Urinary bladder (tissue), 3 donors: ENCODE measurements at regions not wholly inside any gene's neighbourhood (a gene's known extent, or its start where the extent isn't known, plus 50 kb on each side); places are given as distances from the start of the nearest gene placed in this dataset.

ENCODE experiments used
- DNase-seq: peaks from one replicate; pipeline ENCODE4 v3.0.0-alpha.2; 2015; ENCODE audit errors: extremely low spot score
- H3K27ac ChIP-seq: one replicate; pipeline ENCODE4 v1.5.1; 2013; ENCODE audit warnings: low read depth, mild to moderate bottlenecking, moderate library complexity
- H3K36me3 ChIP-seq: one replicate; pipeline ENCODE4 v1.6.1; 2013; ENCODE audit warnings: mild to moderate bottlenecking, moderate library complexity; ENCODE audit not compliant: insufficient read depth
- H3K4me1 ChIP-seq: one replicate; pipeline ENCODE4 v1.6.1; 2013; ENCODE audit warnings: mild to moderate bottlenecking, moderate library complexity; ENCODE audit not compliant: insufficient read depth
- H3K4me3 ChIP-seq: one replicate; pipeline ENCODE4 v1.5.1; 2013; ENCODE audit warnings: low read depth, low read length
- WGBS: extraction: QIAGEN DNeasy Blood & Tissue Kit; methylation state at CpG from one replicate; pipeline ENCODE4 v1.1.7; 2013; 5-methylcytosine and 5-hydroxymethylcytosine counted together
- donor health status: healthy with polysubstance abuse.
- donor health status: healthy.

DNA sequence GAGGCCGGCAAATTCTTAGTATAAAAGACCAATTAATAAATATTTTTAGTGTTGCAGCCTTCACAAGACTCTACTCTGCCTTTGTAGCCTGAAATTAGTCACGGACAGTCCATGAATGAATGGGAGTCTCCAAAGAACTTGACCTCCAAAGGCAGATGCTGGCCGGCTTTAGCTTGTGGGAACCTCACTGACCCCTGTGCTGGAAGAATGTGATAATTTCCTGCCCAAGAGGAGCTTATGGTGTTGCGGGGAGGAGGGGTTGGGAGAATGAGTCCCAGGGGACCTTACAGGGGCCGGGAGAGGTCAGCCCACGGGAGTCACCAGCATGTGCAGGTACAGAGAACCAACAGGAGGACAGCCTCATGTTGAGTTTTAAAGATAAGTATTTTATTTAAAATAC is 143.1 kb downstream of the IRX2 start:
- WGBS: 77% methylated on average over 6 of the region's 6 CpGs

GRCh38 chr5:2607598-2607997 is 143.9 kb downstream of the IRX2 start:
- no peak for DNase-seq
- WGBS: 68% methylated on average over 6 of the region's 6 CpGs

More for the DNA sequence above, 143.1 kb downstream of the IRX2 start:
- Histone ChIP-seq H3K36me3 (no peaks in the 10 kb centered on the region), H3K27ac (no peak overlapping the region), H3K4me3 (no peak overlapping the region), H3K4me1 (no peaks in the 10 kb centered on the region)
- DNase-seq: no peak

DNA sequence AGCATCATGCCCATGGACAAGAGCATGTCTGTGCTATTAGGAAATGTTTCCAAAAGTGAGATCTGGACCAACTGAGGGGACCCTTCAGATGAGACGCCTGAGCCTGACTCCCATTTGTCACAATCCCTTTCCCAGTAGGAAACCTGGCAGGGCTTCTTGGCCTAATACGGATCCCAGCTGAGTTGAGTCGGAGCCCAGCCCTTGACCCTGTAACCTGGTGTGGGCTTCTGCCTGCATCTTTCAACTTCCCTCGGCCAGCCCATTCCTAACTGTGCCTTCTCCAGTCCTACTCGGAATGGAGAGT is 148.3 kb downstream of the IRX2 start:
- H3K36me3 ChIP-seq: no peaks in the 10 kb centered on the region
- H3K4me3 ChIP-seq: no peak overlapping the region
- DNase-seq: no peak
- no peak overlapping the region for H3K27ac ChIP-seq
- WGBS: 36% methylated on average over 5 of the region's 5 CpGs
- no peaks in the 10 kb centered on the region for H3K4me1 ChIP-seq

More at GRCh38 chr5:2607598-2607997, 143.9 kb downstream of the IRX2 start:
- Histone ChIP-seq H3K4me1 (no peaks in the 10 kb centered on the region), H3K36me3 (no peaks in the 10 kb centered on the region), H3K4me3 (no peak overlapping the region), H3K27ac (no peak overlapping the region)

DNA sequence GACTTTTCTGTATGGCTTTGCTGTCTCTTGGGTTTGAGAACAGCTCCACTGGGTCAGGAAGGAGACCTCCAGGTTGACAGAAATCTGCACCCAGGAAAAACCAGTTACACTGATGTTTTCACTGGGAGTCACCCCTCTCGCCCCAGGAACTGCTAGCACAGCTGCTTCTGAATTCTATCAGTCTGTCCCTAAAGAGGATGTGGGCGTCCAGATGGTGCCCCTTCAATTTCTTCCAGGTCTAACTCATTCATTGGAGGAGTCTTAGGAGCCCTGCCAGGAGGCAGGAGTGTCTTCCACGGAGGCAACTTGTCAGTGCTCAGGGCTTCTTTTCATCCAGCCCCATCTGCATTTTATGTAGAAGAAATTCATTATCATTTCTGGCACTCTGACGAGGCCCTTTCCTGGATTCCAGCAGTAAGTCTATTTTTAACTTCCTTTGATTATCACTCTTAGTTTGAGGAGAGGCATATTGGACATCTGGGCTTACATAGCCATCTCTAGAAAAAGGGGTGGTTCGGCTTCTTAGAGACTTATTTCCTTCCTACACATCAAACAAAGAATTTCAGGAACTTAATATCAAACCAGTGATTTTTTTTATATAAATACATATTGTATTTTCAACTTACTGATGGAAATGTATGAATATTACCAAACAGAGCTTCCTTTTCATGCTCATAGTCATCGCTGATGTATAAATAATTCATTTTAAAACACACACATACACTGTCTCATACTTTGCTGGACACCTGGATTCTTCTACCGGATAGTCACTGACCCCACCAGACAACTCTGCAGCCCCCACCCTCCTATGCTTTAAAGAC is 148.8 kb downstream of the IRX2 start:
- DNase-seq: no peak
- Histone ChIP-seq H3K27ac (no peak overlapping the region), H3K4me3 (no peak overlapping the region), H3K36me3 (no peaks in the 10 kb centered on the region), H3K4me1 (no peaks in the 10 kb centered on the region)
- WGBS: 36% methylated on average over 7 of the region's 7 CpGs

GRCh38 chr5:2598503-2598902 is 153.0 kb downstream of the IRX2 start:
- Histone ChIP-seq H3K36me3 (no peaks in the 10 kb centered on the region), H3K27ac (no peak overlapping the region), H3K4me1 (no peaks in the 10 kb centered on the region), H3K4me3 (no peak overlapping the region)
- DNase-seq: no peak
- 88% methylated on average over 1 of the region's 1 CpG for WGBS

- WGBS: 96% methylated on average over 1 of the region's 1 CpG
These were observed 156.8 kb downstream of the IRX2 start for GRCh38 chr5:2594701-2595100.

DNA sequence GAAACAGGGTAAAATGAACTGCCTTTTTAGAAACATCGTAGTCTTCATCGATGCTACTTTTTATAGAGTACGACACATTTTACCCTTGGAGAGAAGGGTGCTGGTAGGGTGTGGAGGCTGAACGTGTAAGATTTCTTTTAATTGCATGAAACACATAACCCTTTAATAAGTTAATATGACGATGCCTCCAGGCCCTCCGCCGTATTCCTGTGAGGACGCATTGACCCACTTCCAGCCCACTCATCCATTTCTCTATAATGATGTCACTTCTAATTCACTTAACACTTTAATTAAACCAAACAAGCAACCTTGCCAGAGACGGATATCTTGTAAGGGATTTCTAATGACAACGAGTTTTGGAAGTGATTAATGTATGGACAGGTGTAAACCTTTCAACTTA is 158.7 kb downstream of the IRX2 start:
- H3K4me1 ChIP-seq: no peaks in the 10 kb centered on the region
- H3K27ac ChIP-seq: no peak overlapping the region
- H3K4me3 ChIP-seq: no peak overlapping the region
- WGBS: 72% methylated on average over 10 of the region's 10 CpGs
- no peaks in the 10 kb centered on the region for H3K36me3 ChIP-seq
- no peak for DNase-seq

More at GRCh38 chr5:2594701-2595100, 156.8 kb downstream of the IRX2 start:
- Histone ChIP-seq H3K4me1 (no peaks in the 10 kb centered on the region), H3K36me3 (no peaks in the 10 kb centered on the region), H3K4me3 (no peak overlapping the region), H3K27ac (no peak overlapping the region)
- no peak for DNase-seq

GRCh38 chr5:2591777-2592453 is 159.6 kb downstream of the IRX2 start:
- no peak for DNase-seq

DNA sequence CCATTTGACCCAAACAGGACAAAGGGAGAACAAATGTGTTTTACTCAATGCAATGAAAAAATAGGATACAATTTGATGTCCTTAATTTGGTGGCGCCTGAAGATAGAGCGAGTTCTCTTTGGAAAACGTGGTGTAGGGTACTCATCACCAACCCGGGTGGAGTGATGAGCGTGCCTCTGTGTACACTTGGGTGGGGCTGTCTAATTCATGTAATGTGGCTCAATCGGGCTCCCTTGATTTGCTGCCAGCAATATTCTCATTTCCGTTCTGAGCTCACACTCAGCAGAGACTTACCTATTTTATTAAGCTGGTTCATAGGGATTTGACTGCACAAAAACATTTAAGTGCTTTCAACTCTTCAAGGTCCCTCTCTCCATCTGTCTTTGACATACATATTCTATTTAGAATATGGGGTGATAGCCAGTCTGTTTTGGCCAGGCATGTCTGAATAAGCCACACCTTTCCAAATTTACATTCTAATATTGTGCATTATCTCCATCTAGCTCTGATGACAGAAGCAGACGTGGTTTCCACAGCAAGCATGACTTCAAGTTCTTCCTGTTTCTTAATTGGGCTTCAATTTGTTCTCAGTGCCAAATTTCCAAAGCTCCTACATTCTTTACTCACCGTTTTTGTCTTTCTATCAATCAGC is 162.5 kb downstream of the IRX2 start:
- H3K27ac ChIP-seq: no peak overlapping the region
- 75% methylated on average over 9 of the region's 9 CpGs for WGBS
- DNase-seq: no peak
- H3K4me3 ChIP-seq: no peak overlapping the region
- no peaks in the 10 kb centered on the region for H3K4me1 ChIP-seq
- no peaks in the 10 kb centered on the region for H3K36me3 ChIP-seq

More at GRCh38 chr5:2591777-2592453, 159.6 kb downstream of the IRX2 start:
- no peak overlapping the region for H3K4me3 ChIP-seq
- 56% methylated on average over 19 of the region's 19 CpGs for WGBS
- no peaks in the 10 kb centered on the region for H3K36me3 ChIP-seq
- H3K4me1 ChIP-seq: no peaks in the 10 kb centered on the region
- H3K27ac ChIP-seq: no peak overlapping the region

GRCh38 chr5:2587189-2588031 is 164.1 kb downstream of the IRX2 start:
- WGBS: 89% methylated on average over 15 of the region's 15 CpGs

GRCh38 chr5:2586016-2586715 is 165.3 kb downstream of the IRX2 start:
- no peak for DNase-seq
- H3K4me3 ChIP-seq: no peak overlapping the region
- no peaks in the 10 kb centered on the region for H3K4me1 ChIP-seq
- 89% methylated on average over 9 of the region's 9 CpGs for WGBS
- no peak overlapping the region for H3K27ac ChIP-seq
- H3K36me3 ChIP-seq: no peaks in the 10 kb centered on the region

More at GRCh38 chr5:2587189-2588031, 164.1 kb downstream of the IRX2 start:
- Histone ChIP-seq H3K4me1 (no peaks in the 10 kb centered on the region), H3K36me3 (no peaks in the 10 kb centered on the region), H3K27ac (no peak overlapping the region), H3K4me3 (no peak overlapping the region)
- no peak for DNase-seq

- Histone ChIP-seq H3K4me3 (no peak overlapping the region), H3K36me3 (no peaks in the 10 kb centered on the region), H3K4me1 (no peaks in the 10 kb centered on the region), H3K27ac (no peak overlapping the region)
- DNase-seq: no peak
- 74% methylated on average over 3 of the region's 3 CpGs for WGBS
These were observed 166.8 kb downstream of the IRX2 start for GRCh38 chr5:2584579-2585269.
